Left lung (tissue), 4 donors: ENCODE measurements at regions not wholly inside any gene's neighbourhood (a gene's known extent, or its start where the extent isn't known, plus 50 kb on each side); places are given as distances from the start of the nearest gene placed in this dataset.

ENCODE experiments used
- ATAC-seq: fragments of 200-7000 bp; cut with Tn5 transposase; one replicate; pipeline ENCODE4 v1.9.1; 2020; ENCODE audit warnings: moderate library complexity
- DNase-seq, 4 donors: peaks; one replicate each; pipeline ENCODE4 v3.0.0-alpha.2; 2013 to 2020
- H3K27ac ChIP-seq, 2 donors: fragments of 200-600 bp; sonication (generic) in 1 of 2; one replicate each; pipeline versions ENCODE4 v1.5.0 to v1.8.0; 2020 to 2021
- H3K27me3 ChIP-seq, 2 donors: fragments of 200-600 bp; sonication (generic) in 1 of 2; one replicate each; pipeline versions ENCODE4 v1.5.0 to v1.8.0; 2020 to 2021
- H3K36me3 ChIP-seq, 2 donors: fragments of 200-600 bp; sonication (generic) in 1 of 2; one replicate each; pipeline versions ENCODE4 v1.5.0 to v1.8.0; 2020 to 2021
- H3K4me1 ChIP-seq, 2 donors: fragments of 200-600 bp; one replicate each; pipeline ENCODE4 v1.8.0; 2021
- H3K4me3 ChIP-seq, 2 donors: fragments of 200-600 bp; sonication (generic) in 1 of 2; one replicate each; pipeline versions ENCODE4 v1.5.0 to v1.8.0; 2020 to 2021; ENCODE audit warnings: mild to moderate bottlenecking in 1 of 2
- H3K9me3 ChIP-seq, 2 donors: fragments of 200-600 bp; sonication (generic) in 1 of 2; one replicate each; pipeline versions ENCODE4 v1.5.0 to v1.8.0; 2020 to 2021
- intact Hi-C, 2 donors: fragments of 100-400 bp; cut with DNase I; formaldehyde crosslinking; loops; one replicate each; pipeline versions ENCODE4 v1.11.2 to v1.14.2; 2022
- TF ChIP-seq, protein P1 (sequence below), 2 donors: fragments of 200-600 bp; sonication (generic) in 1 of 2; IDR thresholded peaks; one replicate each; pipeline versions ENCODE4 v1.5.0 to v1.8.0; 2021; ENCODE audit warnings: antibody characterized with exemption in 2 of 2
- donor health status: DM: no; HTN: yes; CAD: no.
- donor health status: DM: no; HTN: no; CAD: no.

DNA sequence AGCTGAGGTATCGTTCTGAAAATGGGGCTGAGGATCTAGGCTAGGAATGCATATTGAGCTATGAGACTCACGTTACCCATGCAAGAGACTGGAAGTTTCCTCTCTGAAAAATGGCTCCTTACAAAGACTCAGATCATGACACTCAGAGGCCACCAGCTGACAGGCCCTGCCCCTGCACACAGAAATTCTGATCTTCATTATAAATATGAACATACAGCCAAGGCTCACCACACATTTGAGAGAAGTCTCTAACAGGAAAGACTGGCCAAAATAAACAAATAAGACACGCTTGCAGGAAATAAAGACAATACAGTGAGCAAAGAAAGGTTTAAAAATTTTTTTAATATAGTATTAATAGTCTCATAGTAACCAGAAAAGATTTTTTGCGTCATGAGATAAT is 365.9 kb downstream of the NFIB start:
- H3K36me3 ChIP-seq = no peaks in the 10 kb centered on the region
- H3K27me3 ChIP-seq = no peaks in the 10 kb centered on the region
- H3K4me1 ChIP-seq = no peaks in the 10 kb centered on the region
- TF ChIP-seq, protein P1, sequence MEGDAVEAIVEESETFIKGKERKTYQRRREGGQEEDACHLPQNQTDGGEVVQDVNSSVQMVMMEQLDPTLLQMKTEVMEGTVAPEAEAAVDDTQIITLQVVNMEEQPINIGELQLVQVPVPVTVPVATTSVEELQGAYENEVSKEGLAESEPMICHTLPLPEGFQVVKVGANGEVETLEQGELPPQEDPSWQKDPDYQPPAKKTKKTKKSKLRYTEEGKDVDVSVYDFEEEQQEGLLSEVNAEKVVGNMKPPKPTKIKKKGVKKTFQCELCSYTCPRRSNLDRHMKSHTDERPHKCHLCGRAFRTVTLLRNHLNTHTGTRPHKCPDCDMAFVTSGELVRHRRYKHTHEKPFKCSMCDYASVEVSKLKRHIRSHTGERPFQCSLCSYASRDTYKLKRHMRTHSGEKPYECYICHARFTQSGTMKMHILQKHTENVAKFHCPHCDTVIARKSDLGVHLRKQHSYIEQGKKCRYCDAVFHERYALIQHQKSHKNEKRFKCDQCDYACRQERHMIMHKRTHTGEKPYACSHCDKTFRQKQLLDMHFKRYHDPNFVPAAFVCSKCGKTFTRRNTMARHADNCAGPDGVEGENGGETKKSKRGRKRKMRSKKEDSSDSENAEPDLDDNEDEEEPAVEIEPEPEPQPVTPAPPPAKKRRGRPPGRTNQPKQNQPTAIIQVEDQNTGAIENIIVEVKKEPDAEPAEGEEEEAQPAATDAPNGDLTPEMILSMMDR (IDR thresholded peaks at IDR 0.05) = no peak
- DNase-seq (no peak), ATAC-seq (no peak)
- intact Hi-C loops = no loop called here
- no peak overlapping the region for H3K27ac ChIP-seq
- no peaks in the 10 kb centered on the region for H3K9me3 ChIP-seq
- H3K4me3 ChIP-seq = no peak overlapping the region

GRCh38 chr9:13943176-13943575 is 370.8 kb downstream of the NFIB start:
- intact Hi-C loops = no loop called here
- no peaks in the 10 kb centered on the region for H3K36me3 ChIP-seq
- DNase-seq (no peak), ATAC-seq (no peak)
- H3K27ac ChIP-seq = no peak overlapping the region
- no peak overlapping the region for H3K4me3 ChIP-seq
- H3K9me3 ChIP-seq = no peaks in the 10 kb centered on the region
- TF ChIP-seq, protein P1 (IDR thresholded peaks at IDR 0.05) = no peak
- H3K27me3 ChIP-seq = no peaks in the 10 kb centered on the region
- peaks cover 0 to 5% of the 10 kb centered on the region in 2 donors for H3K4me1 ChIP-seq

GRCh38 chr9:13942695-13943094 is 371.2 kb downstream of the NFIB start:
- H3K4me1 ChIP-seq = peaks cover 0 to 5% of the 10 kb centered on the region in 2 donors
- no peaks in the 10 kb centered on the region for H3K36me3 ChIP-seq
- DNase-seq (no peak), ATAC-seq (peak; percentile 70)
- TF ChIP-seq, protein P1 (IDR thresholded peaks at IDR 0.05) = no peak
- H3K27ac ChIP-seq = no peak overlapping the region
- no peaks in the 10 kb centered on the region for H3K27me3 ChIP-seq
- no peak overlapping the region for H3K4me3 ChIP-seq
- H3K9me3 ChIP-seq = no peaks in the 10 kb centered on the region
- intact Hi-C loops = no loop called here

GRCh38 chr9:13942201-13942600 is 371.7 kb downstream of the NFIB start:
- TF ChIP-seq, protein P1 (IDR thresholded peaks at IDR 0.05) = no peak
- no peaks in the 10 kb centered on the region for H3K27me3 ChIP-seq
- intact Hi-C loops = no loop called here
- H3K4me3 ChIP-seq = no peak overlapping the region
- DNase-seq = no peak
- ATAC-seq = no peak
- H3K36me3 ChIP-seq = no peaks in the 10 kb centered on the region
- no peaks in the 10 kb centered on the region for H3K9me3 ChIP-seq
- peaks cover 0 to 5% of the 10 kb centered on the region in 2 donors for H3K4me1 ChIP-seq
- H3K27ac ChIP-seq = no peak overlapping the region

GRCh38 chr9:13941714-13942113 is 372.2 kb downstream of the NFIB start:
- intact Hi-C loops = no loop called here
- peaks cover 0 to 5% of the 10 kb centered on the region in 2 donors for H3K4me1 ChIP-seq
- peak in 1 of 4 donors; percentile 28 for DNase-seq
- H3K27me3 ChIP-seq = no peaks in the 10 kb centered on the region
- ATAC-seq = no peak
- H3K27ac ChIP-seq = no peak overlapping the region
- no peaks in the 10 kb centered on the region for H3K9me3 ChIP-seq
- no peaks in the 10 kb centered on the region for H3K36me3 ChIP-seq
- no peak overlapping the region for H3K4me3 ChIP-seq
- TF ChIP-seq, protein P1 (IDR thresholded peaks at IDR 0.05) = no peak
